ENCODE measurements at regions not wholly inside any gene's neighbourhood (a gene's known extent, or its start where the extent isn't known, plus 50 kb on each side); places are given as distances from the start of the nearest gene placed in this dataset.

DNA sequence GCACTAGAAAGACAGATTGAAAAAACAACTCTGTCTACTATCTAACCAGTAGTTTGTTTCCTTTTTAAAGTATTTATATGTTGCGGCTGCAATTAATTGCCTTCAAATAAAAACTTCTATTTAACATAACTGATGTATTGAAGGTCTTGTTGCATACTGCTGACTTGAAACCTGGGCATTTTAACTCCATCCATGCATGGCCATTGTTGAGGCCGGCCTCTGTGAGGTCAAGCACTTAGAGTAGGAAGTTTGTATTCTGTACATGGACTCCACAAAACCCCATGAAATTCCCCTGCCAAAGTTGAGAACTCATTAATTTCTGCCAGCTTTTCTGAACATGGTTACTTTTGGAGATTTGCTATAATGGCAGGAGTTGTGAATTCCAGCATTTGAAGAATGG, 150.6 kb downstream of the GAS1 start:
- peaks cover 52% of the 10 kb centered on the region for H3K4me1 ChIP-seq
- no peak overlapping the region for H3K4me3 ChIP-seq
- no peaks in the 10 kb centered on the region for H3K27me3 ChIP-seq
- 0 out of 2 replicates have a peak, but pooled peaks cover 5% of the 10 kb centered on the region for H3K9me3 ChIP-seq (replicated peaks)
- H3K27ac ChIP-seq: peak overlapping the region; percentile 8; the same call in 1 of the 2 replicates
- no peak for DNase-seq
- no peaks in the 10 kb centered on the region for H3K36me3 ChIP-seq

DNA sequence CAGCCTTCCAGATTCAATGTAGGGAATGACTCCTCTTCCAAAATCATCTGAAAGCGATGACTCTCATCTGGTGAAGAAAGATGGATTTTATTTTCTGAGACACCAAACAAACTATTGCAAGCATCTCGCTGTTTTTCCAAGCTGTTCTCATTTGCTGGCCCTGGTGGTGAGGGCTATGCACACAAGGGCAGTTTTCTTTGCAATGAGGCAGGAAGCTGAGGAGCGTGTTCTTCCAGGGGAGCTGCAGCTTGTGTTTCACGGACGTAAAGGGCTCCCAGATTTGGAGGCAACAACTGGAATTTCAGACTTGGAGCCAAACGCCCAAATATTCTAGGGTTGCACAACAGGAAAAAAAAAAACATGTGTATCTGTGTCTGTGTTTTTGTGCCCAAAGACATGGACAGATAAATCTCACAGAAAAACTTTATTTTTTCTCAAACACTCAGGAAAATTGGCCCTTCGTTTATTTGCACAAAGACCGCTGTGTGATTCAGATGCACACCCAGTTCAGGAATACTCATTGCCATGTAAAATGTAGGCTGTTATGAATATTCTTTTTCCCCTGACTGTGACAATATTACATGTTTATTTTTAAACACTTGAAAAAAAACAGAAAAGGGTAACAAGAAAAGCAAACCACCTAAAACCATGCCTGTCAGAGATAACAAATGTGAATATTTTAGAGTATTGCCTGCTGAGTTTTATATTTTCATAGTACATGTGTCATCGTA, 151.3 kb downstream of the GAS1 start:
- peak overlapping the region; percentile 8; the same call in 1 of the 2 replicates for H3K27ac ChIP-seq
- peaks cover 45% of the 10 kb centered on the region for H3K4me1 ChIP-seq
- DNase-seq: peak; percentile 61 to 78
- H3K27me3 ChIP-seq: no peaks in the 10 kb centered on the region
- no peaks in the 10 kb centered on the region for H3K36me3 ChIP-seq
- no peak overlapping the region for H3K4me3 ChIP-seq
- 0 out of 2 replicates have a peak, but pooled peaks cover 5% of the 10 kb centered on the region for H3K9me3 ChIP-seq (replicated peaks)

DNA sequence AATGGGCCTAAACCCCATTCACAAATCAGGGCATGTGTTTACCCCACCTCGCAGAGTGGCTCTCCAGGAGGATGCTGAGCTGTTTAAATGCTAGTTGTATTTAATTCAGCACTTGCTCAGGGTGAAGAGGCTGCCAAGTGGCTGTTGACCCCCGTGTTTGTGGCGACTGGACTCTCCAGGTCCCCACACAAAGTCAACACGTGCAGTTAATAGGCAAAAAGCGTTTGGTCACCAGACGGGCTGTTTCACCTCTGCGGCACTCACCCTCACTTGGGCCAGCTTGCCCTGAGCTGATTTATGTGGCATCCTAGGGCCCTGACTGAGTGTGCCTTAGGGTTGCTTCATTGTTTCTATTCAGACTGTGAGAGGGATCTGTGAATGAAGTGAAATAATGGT, 152.3 kb downstream of the GAS1 start:
- no peak overlapping the region for H3K4me3 ChIP-seq
- H3K36me3 ChIP-seq: no peaks in the 10 kb centered on the region
- no peaks in the 10 kb centered on the region for H3K27me3 ChIP-seq
- no peak overlapping the region; the same call in 1 of the 2 replicates for H3K27ac ChIP-seq
- peaks cover 36% of the 10 kb centered on the region for H3K4me1 ChIP-seq
- H3K9me3 ChIP-seq (replicated peaks): 0 out of 2 replicates have a peak, but pooled peaks cover 5% of the 10 kb centered on the region
- DNase-seq: no peak

DNA sequence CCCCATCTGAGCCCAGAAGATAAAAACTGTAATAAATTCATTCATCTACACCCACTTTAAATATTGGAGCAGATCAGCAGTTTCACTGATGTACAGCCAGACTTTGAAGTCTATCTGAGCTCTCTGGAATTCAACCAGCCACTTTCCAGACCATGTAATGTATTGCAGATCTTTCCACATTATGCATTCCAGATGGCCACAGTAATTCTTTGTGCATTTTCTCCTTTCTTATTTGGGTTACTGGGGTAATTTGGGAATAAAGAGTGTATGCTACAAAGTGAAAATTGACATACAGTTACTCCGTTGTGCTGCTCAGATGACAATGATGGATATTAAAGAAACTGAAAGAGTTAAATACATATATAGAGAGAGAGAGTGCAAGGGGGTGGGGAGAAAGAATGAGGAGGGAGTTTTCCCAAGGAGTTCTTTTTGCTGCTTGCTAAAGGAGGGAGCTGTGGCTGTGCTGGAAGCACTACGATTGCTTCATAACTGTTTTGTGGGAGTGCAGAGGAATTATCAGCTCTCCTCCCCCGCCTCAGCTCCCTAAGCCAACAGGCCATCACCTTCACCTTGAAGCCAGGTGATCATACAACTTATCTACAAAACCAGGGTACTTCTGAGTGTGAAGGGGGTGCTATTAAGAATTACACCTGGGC, 152.8 kb downstream of the GAS1 start:
- Histone ChIP-seq H3K4me3 (no peak overlapping the region), H3K27me3 (no peaks in the 10 kb centered on the region), H3K27ac (peak overlapping the region; percentile 13; the same call in 1 of the 2 replicates), H3K9me3 (replicated peaks) (0 out of 2 replicates have a peak, but pooled peaks cover 5% of the 10 kb centered on the region), H3K4me1 (peaks cover 36% of the 10 kb centered on the region), H3K36me3 (no peaks in the 10 kb centered on the region)
- DNase-seq: peak in 1 of 2 experiments; percentile 44

DNA sequence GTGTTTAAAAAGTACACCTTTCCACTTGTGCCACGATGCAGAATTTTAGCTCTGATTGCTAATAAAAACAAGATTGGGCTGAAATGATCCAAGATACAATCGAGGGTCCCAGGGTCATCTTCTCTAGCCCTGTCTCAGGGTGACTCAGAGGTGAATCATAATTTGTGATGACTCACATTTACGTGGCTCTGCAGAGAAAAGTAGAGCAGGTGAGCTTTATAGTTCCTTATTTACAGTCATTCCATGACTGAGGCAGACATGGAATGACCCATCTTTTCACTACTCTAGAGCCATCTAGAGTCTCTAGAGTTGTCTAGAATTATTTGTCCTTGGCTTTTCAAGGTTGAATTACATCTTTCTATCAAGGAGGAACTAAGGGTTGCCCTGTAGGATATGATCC, 155.2 kb downstream of the GAS1 start:
- Histone ChIP-seq H3K4me3 (no peak overlapping the region), H3K36me3 (no peaks in the 10 kb centered on the region), H3K9me3 (replicated peaks) (0 out of 2 replicates have a peak, but pooled peaks cover 5% of the 10 kb centered on the region), H3K27me3 (no peaks in the 10 kb centered on the region), H3K4me1 (peaks cover 36% of the 10 kb centered on the region), H3K27ac (no peak overlapping the region)
- no peak for DNase-seq

DNA sequence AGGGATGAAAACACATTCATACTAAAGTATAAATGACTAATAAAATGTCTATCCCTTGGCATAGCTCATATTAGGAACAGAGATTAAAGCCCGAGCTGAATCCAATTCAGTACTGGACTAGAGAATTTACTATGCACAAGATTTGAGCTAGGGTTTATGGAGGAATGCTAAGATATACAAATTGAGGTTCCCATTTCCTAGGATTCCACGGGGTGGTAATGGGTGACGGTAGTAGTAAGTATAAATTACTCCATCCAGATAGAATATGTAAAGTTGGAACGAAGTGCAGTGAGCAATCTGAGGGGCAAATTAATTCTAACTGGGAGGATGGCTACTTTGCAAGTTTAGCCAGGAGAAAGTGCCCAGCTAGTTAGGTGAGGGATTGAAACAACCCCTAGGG, 156.5 kb downstream of the GAS1 start:
- Histone ChIP-seq H3K27ac (no peak overlapping the region), H3K9me3 (replicated peaks) (0 out of 2 replicates have a peak, but pooled peaks cover 5% of the 10 kb centered on the region), H3K36me3 (no peaks in the 10 kb centered on the region), H3K27me3 (no peaks in the 10 kb centered on the region), H3K4me1 (peaks cover 25% of the 10 kb centered on the region), H3K4me3 (no peak overlapping the region)
- no peak for DNase-seq

- H3K4me1 ChIP-seq: peaks cover 6% of the 10 kb centered on the region; the same call in 1 of the 2 replicates
- H3K36me3 ChIP-seq: no peaks in the 10 kb centered on the region
- no peaks in the 10 kb centered on the region for H3K27me3 ChIP-seq
- H3K9me3 ChIP-seq (replicated peaks): 0 out of 2 replicates have a peak, but pooled peaks cover 5% of the 10 kb centered on the region
- DNase-seq: no peak
- no peak overlapping the region for H3K27ac ChIP-seq
- H3K4me3 ChIP-seq: no peak overlapping the region
Measured at GRCh38 chr9:86788456-86788855, 158.8 kb downstream of the GAS1 start.

DNA sequence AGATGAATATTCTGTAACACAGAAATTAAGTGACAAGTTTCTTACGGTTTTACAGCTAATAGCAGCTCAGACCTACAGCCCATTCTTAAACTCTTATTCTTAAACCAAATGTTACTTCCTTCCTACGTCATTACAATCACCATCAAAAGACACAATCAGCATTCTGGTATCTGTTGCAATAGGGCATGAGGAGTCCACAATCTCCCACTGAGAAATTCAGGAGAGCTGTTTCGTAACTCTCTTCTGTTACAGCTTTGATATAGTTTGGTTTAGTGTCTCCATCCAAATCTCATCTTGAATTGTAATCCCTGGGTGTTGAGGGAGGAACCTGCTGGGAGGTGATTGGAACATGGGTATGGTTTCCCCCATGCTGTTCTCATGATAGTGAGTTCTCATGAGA, 163.4 kb downstream of the GAS1 start:
- Histone ChIP-seq H3K27me3 (no peaks in the 10 kb centered on the region), H3K4me3 (no peak overlapping the region), H3K27ac (no peak overlapping the region), H3K36me3 (no peaks in the 10 kb centered on the region), H3K9me3 (replicated peaks) (0 out of 2 replicates have a peak, but pooled peaks cover 4% of the 10 kb centered on the region), H3K4me1 (no peaks in the 10 kb centered on the region)
- DNase-seq: no peak

- DNase-seq: peak in 1 of 2 experiments; percentile 47
- Histone ChIP-seq H3K4me3 (no peak overlapping the region), H3K27me3 (no peaks in the 10 kb centered on the region), H3K9me3 (replicated peaks) (0 out of 2 replicates have a peak, but pooled peaks cover 4% of the 10 kb centered on the region), H3K27ac (no peak overlapping the region), H3K36me3 (no peaks in the 10 kb centered on the region), H3K4me1 (no peaks in the 10 kb centered on the region)
Measured at GRCh38 chr9:86782831-86783230, 164.5 kb downstream of the GAS1 start.

DNA sequence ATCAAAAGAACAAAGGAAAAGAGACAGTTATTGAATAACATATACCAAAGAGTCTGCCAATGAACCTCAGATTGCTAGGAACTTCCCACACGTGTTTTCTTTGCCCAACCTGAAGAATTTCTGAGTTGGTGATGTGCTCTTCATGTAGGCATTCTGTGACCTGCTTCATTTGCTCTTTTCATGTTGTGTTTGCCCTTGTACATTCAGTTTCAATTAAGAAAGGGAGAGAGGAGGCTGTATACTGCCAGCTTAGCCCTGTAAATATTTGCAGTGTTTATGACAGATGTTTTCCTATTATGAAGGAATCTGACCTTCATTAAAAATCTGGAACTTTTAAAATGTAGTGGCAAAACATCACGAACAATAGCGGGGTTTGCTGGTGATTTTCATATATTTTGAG, 168.5 kb downstream of the GAS1 start:
- Histone ChIP-seq H3K27me3 (no peaks in the 10 kb centered on the region), H3K4me3 (no peak overlapping the region), H3K4me1 (no peaks in the 10 kb centered on the region), H3K27ac (no peak overlapping the region), H3K9me3 (replicated peaks) (0 out of 2 replicates have a peak, but pooled peaks cover 4% of the 10 kb centered on the region), H3K36me3 (no peaks in the 10 kb centered on the region)
- no peak for DNase-seq

DNA sequence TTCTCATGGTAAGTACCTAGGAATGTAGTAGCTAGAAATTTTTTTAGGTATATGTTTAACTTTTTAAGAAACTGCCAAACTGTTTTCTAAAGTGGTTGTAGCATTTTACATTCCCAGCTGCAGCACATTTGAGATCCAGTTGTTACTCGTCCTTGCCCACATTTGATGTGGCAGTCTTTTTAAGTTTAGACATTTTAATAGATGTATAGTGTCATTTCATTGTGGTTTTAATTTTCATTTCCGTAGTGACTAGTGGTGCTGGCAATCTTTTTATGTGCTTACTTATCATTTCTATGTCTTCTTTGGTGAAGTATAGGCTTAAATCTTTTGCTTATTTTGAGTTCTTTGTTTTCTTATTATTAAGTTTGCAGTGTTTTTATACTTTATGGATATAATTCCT, 171.6 kb downstream of the GAS1 start:
- no peak for DNase-seq
- Histone ChIP-seq H3K9me3 (replicated peaks) (0 out of 2 replicates have a peak, but pooled peaks cover 4% of the 10 kb centered on the region), H3K4me3 (no peak overlapping the region), H3K36me3 (no peaks in the 10 kb centered on the region), H3K27me3 (no peaks in the 10 kb centered on the region), H3K27ac (no peak overlapping the region), H3K4me1 (no peaks in the 10 kb centered on the region)

- H3K9me3 ChIP-seq (replicated peaks): peaks cover under 1% of the 10 kb centered on the region; the same call in 1 of the 2 replicates
- H3K27me3 ChIP-seq: no peaks in the 10 kb centered on the region
- no peak for DNase-seq
- no peak overlapping the region for H3K27ac ChIP-seq
- H3K4me1 ChIP-seq: no peaks in the 10 kb centered on the region
- H3K36me3 ChIP-seq: no peaks in the 10 kb centered on the region
- H3K4me3 ChIP-seq: no peak overlapping the region
Measured at GRCh38 chr9:86774116-86774515, 173.2 kb downstream of the GAS1 start.

- DNase-seq: no peak
- no peaks in the 10 kb centered on the region for H3K4me1 ChIP-seq
- H3K36me3 ChIP-seq: no peaks in the 10 kb centered on the region
- H3K27ac ChIP-seq: no peak overlapping the region
- no peaks in the 10 kb centered on the region for H3K27me3 ChIP-seq
- no peaks in the 10 kb centered on the region; the same call in 1 of the 2 replicates for H3K9me3 ChIP-seq (replicated peaks)
- H3K4me3 ChIP-seq: no peak overlapping the region
Measured at GRCh38 chr9:86773422-86773945, 173.8 kb downstream of the GAS1 start.

GRCh38 chr9:86772635-86772993, 174.7 kb downstream of the GAS1 start:
- Histone ChIP-seq H3K27ac (no peak overlapping the region), H3K4me1 (peaks cover 3% of the 10 kb centered on the region), H3K27me3 (no peaks in the 10 kb centered on the region), H3K9me3 (replicated peaks) (no peaks in the 10 kb centered on the region; the same call in 1 of the 2 replicates), H3K4me3 (no peak overlapping the region), H3K36me3 (no peaks in the 10 kb centered on the region)
- no peak for DNase-seq
